H1 (cell line): ENCODE measurements at regions not wholly inside any gene's neighbourhood (a gene's known extent, or its start where the extent isn't known, plus 50 kb on each side); places are given as distances from the start of the nearest gene placed in this dataset.

Experiments
- CTCF ChIA-PET: fragments of 300-600 bp; sonication (Branson Sonifier 250); formaldehyde crosslinking; loops from one replicate; lab custom pipeline; 2021; ENCODE audit not compliant: partially characterized antibody; lab: Charles Lee
- POLR2A ChIA-PET: fragments of 300-600 bp; sonication (Branson Sonifier 250); formaldehyde crosslinking; loops from one replicate; lab custom pipeline; 2021; ENCODE audit warnings: inconsistent platforms; ENCODE audit not compliant: partially characterized antibody; lab: Charles Lee
- DNase-seq, 2 experiments: peaks; one replicate each; pipeline versions ENCODE4 v3.0.0 to v3.0.0-alpha.2; 2010 to 2022; ENCODE audit warnings: low spot score in 2 of 2, low read depth in 1 of 2, mixed read lengths in 1 of 2
- FAIRE-seq: peaks from 2 replicates; lab custom pipeline; 2011; peaks lifted over from hg19 to GRCh38; lab: Jason Lieb, UNC
- H2AFZ ChIP-seq: 2 replicates; pipeline ENCODE4 v1.8.1; 2012; ENCODE audit warnings: low read length, inconsistent platforms
- H2AK5ac ChIP-seq: 2 replicates; pipeline ENCODE4 v1.6.1; 2013; ENCODE audit warnings: low read depth, low read length
- H2BK120ac ChIP-seq: replicated peaks from 2 replicates; pipeline ENCODE3; 2013; ENCODE audit warnings: low read depth, low read length, inconsistent platforms
- H2BK12ac ChIP-seq: 2 replicates; pipeline ENCODE4 v1.6.1; 2013; ENCODE audit warnings: low read depth, low read length
- H2BK15ac ChIP-seq: 2 replicates; pipeline ENCODE4 v1.6.1; 2013; ENCODE audit warnings: low read length
- H2BK20ac ChIP-seq: 2 replicates; pipeline ENCODE4 v1.6.1; 2013; ENCODE audit warnings: low read length
- H2BK5ac ChIP-seq: 2 replicates; pipeline ENCODE4 v1.6.1; 2013; ENCODE audit warnings: low read depth, low read length
- H3K14ac ChIP-seq: 2 replicates; pipeline ENCODE4 v1.6.1; 2013; ENCODE audit warnings: inconsistent platforms; ENCODE audit not compliant: insufficient read length
- H3K18ac ChIP-seq: 2 replicates; pipeline ENCODE4 v1.6.1; 2013; ENCODE audit warnings: low read length; ENCODE audit errors: extremely low read depth
- H3K23ac ChIP-seq: 2 replicates; pipeline ENCODE4 v1.6.1; 2013; ENCODE audit warnings: inconsistent platforms; ENCODE audit not compliant: insufficient read length
- H3K23me2 ChIP-seq: 2 replicates; pipeline ENCODE4 v1.6.1; 2013; ENCODE audit warnings: low read depth, low read length
- H3K27ac ChIP-seq: 2 replicates; pipeline ENCODE4 v1.6.1; 2011; ENCODE audit warnings: low read depth, low read length, inconsistent platforms
- H3K27me3 ChIP-seq, 4 experiments: replicated peaks in 1 of 4; 1 replicate in 1 of 4; 2 replicates in 3 of 4; pipeline versions ENCODE4 v1.6.1 to v1.8.1; 2011 to 2013; ENCODE audit warnings: low read length in 3 of 4, mild to moderate bottlenecking in 3 of 4, inconsistent platforms in 2 of 4, mixed read lengths in 2 of 4, moderate library complexity in 1 of 4; ENCODE audit not compliant: control insufficient read depth in 3 of 4, insufficient read depth in 3 of 4; ENCODE audit errors: extremely low read depth in 1 of 4
- H3K36me3 ChIP-seq, 4 experiments: 2 replicates each; pipeline versions ENCODE4 v1.6.1 to v1.8.1; 2011 to 2013; ENCODE audit warnings: mild to moderate bottlenecking in 4 of 4, low read length in 3 of 4, moderate library complexity in 2 of 4, control low read depth in 1 of 4, inconsistent platforms in 1 of 4; ENCODE audit not compliant: insufficient read depth in 4 of 4, control insufficient read depth in 2 of 4
- H3K4ac ChIP-seq: replicated peaks from 2 replicates; pipeline ENCODE3; 2013; ENCODE audit warnings: low read length, low read depth, mixed read lengths, inconsistent platforms; ENCODE audit not compliant: insufficient read length
- H3K4me1 ChIP-seq, 4 experiments: replicated peaks in 1 of 4; 1 replicate in 1 of 4; 2 replicates in 3 of 4; pipeline versions ENCODE4 v1.6.1 to v1.8.1; 2011 to 2013; ENCODE audit warnings: low read length in 3 of 4, inconsistent platforms in 2 of 4, mixed read lengths in 1 of 4; ENCODE audit not compliant: insufficient read depth in 4 of 4, control insufficient read depth in 3 of 4
- H3K4me2 ChIP-seq, 2 experiments: 2 replicates each; pipeline versions ENCODE4 v1.6.1 to v1.8.1; 2011 to 2013; ENCODE audit warnings: low read depth in 2 of 2, low read length in 2 of 2, control low read depth in 1 of 2, inconsistent platforms in 1 of 2, mild to moderate bottlenecking in 1 of 2; ENCODE audit not compliant: insufficient read depth in 1 of 2
- H3K4me3 ChIP-seq, 4 experiments: fragments of 200-600, 300-600 bp in 1 of 4; sonication (generic), shearing (Covaris generic), sonication (Bioruptor Twin) in 1 of 4; 2 replicates each; pipeline versions ENCODE4 v1.5.1 to v1.8.1; 2011 to 2016; ENCODE audit warnings: low read length in 4 of 4, low read depth in 3 of 4, control low read depth in 2 of 4, inconsistent platforms in 2 of 4, mild to moderate bottlenecking in 2 of 4, mixed read lengths in 1 of 4, moderate library complexity in 1 of 4; ENCODE audit not compliant: insufficient read depth in 2 of 4; ENCODE audit errors: extremely low read depth in 1 of 4
- H3K56ac ChIP-seq: replicated peaks from 2 replicates; pipeline ENCODE3; 2013; ENCODE audit warnings: low read depth, mild to moderate bottlenecking, mixed read lengths, low read length, inconsistent platforms; ENCODE audit not compliant: insufficient read length
- H3K79me1 ChIP-seq: 2 replicates; pipeline ENCODE4 v1.6.1; 2013; ENCODE audit warnings: low read depth, low read length, control low read depth
- H3K79me2 ChIP-seq, 2 experiments: 2 replicates each; pipeline versions ENCODE4 v1.6.1 to v1.8.1; 2012 to 2013; ENCODE audit warnings: low read length in 2 of 2, mild to moderate bottlenecking in 2 of 2, inconsistent platforms in 1 of 2; ENCODE audit not compliant: insufficient read depth in 2 of 2, control insufficient read depth in 1 of 2
- H3K9ac ChIP-seq, 4 experiments: replicated peaks in 1 of 4; 1 replicate in 1 of 4; 2 replicates in 3 of 4; pipeline versions ENCODE4 v1.6.1 to v1.8.1; 2011 to 2013; ENCODE audit warnings: low read depth in 3 of 4, low read length in 3 of 4, control low read depth in 2 of 4, mild to moderate bottlenecking in 2 of 4, moderate library complexity in 2 of 4, inconsistent platforms in 1 of 4; ENCODE audit errors: extremely low read depth in 1 of 4
- H3K9me3 ChIP-seq, 2 experiments: 2 replicates each; pipeline versions ENCODE4 v1.6.1 to v1.8.1; 2012 to 2013; ENCODE audit warnings: mild to moderate bottlenecking in 2 of 2, moderate library complexity in 2 of 2, control low read depth in 1 of 2, inconsistent platforms in 1 of 2, low read depth in 1 of 2, low read length in 1 of 2, mixed read lengths in 1 of 2; ENCODE audit not compliant: insufficient read depth in 2 of 2
- H4K20me1 ChIP-seq, 2 experiments: replicated peaks in 1 of 2; 2 replicates each; pipeline versions ENCODE3 to v1.8.1; 2011 to 2013; ENCODE audit warnings: inconsistent platforms in 2 of 2, low read length in 2 of 2, mild to moderate bottlenecking in 1 of 2; ENCODE audit not compliant: insufficient read depth in 2 of 2, control insufficient read depth in 1 of 2
- H4K5ac ChIP-seq: 2 replicates; pipeline ENCODE4 v1.6.1; 2013; ENCODE audit warnings: low read length, low read depth, mixed read lengths, inconsistent platforms; ENCODE audit not compliant: insufficient read length
- H4K8ac ChIP-seq: 2 replicates; pipeline ENCODE4 v1.8.0; 2013; ENCODE audit warnings: mild to moderate bottlenecking, moderate library complexity, low read length, inconsistent platforms; ENCODE audit not compliant: insufficient read depth; ENCODE audit errors: extremely low read depth
- H4K91ac ChIP-seq: replicated peaks from 2 replicates; pipeline ENCODE3; 2013; ENCODE audit warnings: low read length, mixed read lengths, inconsistent platforms; ENCODE audit not compliant: insufficient read length
- BACH1 ChIP-seq: IDR thresholded peaks from 2 replicates; pipeline ENCODE4 v1.6.1; 2012; ENCODE audit warnings: low read length, improper control_type of control experiment
- CBX8 ChIP-seq: fragments of 300-800, 300-1000 bp; sonication (generic); IDR thresholded peaks from 2 replicates; pipeline ENCODE4 v1.7.1; 2016; ENCODE audit warnings: low read depth, low read length, borderline replicate concordance
- GABPA ChIP-seq: IDR thresholded peaks from 2 replicates; pipeline ENCODE4 v1.6.1; 2011; ENCODE audit warnings: mild to moderate bottlenecking, low read length, moderate library complexity, borderline replicate concordance; ENCODE audit not compliant: insufficient read depth
- MAFK ChIP-seq: IDR thresholded peaks from 2 replicates; pipeline ENCODE4 v1.6.1; 2012; ENCODE audit warnings: low read depth, mild to moderate bottlenecking, improper control_type of control experiment, low read length
- POLR2A ChIP-seq, 2 experiments: IDR thresholded peaks; 1 replicate in 1 of 2; 2 replicates in 1 of 2; pipeline ENCODE4 v1.6.1; 2011; ENCODE audit warnings: low read depth in 2 of 2, low read length in 2 of 2, mild to moderate bottlenecking in 2 of 2; ENCODE audit errors: control extremely low read depth in 1 of 2
- RAD21 ChIP-seq, 2 experiments: IDR thresholded peaks in 1 of 2; conservative IDR thresholded peaks in 1 of 2; 2 replicates each; pipeline ENCODE4 v1.6.1; 2011; ENCODE audit warnings: low read depth in 2 of 2, low read length in 2 of 2, improper control_type of control experiment in 1 of 2, inconsistent platforms in 1 of 2, mild to moderate bottlenecking in 1 of 2, moderate library complexity in 1 of 2
- RXRA ChIP-seq: IDR thresholded peaks from 2 replicates; pipeline ENCODE4 v1.6.1; 2011; ENCODE audit warnings: low read depth, mild to moderate bottlenecking, low read length, moderate library complexity; ENCODE audit not compliant: insufficient read depth
- YY1 ChIP-seq: IDR thresholded peaks from 2 replicates; pipeline ENCODE4 v1.6.1; 2011; ENCODE audit warnings: low read depth, mild to moderate bottlenecking, low read length
- ZNF274 ChIP-seq: IDR thresholded peaks from 2 replicates; pipeline ENCODE4 v1.7.0; 2012; ENCODE audit warnings: low read length, borderline replicate concordance; ENCODE audit errors: extremely low read depth
- WGBS, 2 experiments: shearing (Covaris generic) in 1 of 2; methylation state at CpG; one replicate each; pipeline versions ENCODE4 v1.1.6 to v1.1.7; 2013 to 2015; ENCODE audit warnings: low lambda C conversion rate in 2 of 2, mixed read lengths in 2 of 2, inconsistent platforms in 1 of 2, low coverage in 1 of 2, missing lambda C conversion rate in 1 of 2; ENCODE audit not compliant: insufficient replicate concordance in 2 of 2, insufficient coverage in 1 of 2, insufficient read length in 1 of 2; ENCODE audit errors: extremely low coverage in 1 of 2, missing lambda C conversion rate in 1 of 2; 5-methylcytosine and 5-hydroxymethylcytosine counted together
- TF ChIP-seq, protein P1 (sequence below): IDR thresholded peaks from 2 replicates; pipeline ENCODE4 v1.6.1; 2012; ENCODE audit warnings: low read length, inconsistent platforms
- TF ChIP-seq, protein P2 (sequence below), 3 experiments: IDR thresholded peaks; 1 replicate in 2 of 3; 2 replicates in 1 of 3; pipeline versions ENCODE4 v1.5.1 to v1.6.1; 2011; ENCODE audit warnings: low read length in 3 of 3, mild to moderate bottlenecking in 3 of 3, inconsistent platforms in 2 of 3, low read depth in 1 of 3, moderate library complexity in 1 of 3; ENCODE audit not compliant: insufficient read depth in 1 of 3; ENCODE audit errors: control extremely low read depth in 1 of 3

DNA sequence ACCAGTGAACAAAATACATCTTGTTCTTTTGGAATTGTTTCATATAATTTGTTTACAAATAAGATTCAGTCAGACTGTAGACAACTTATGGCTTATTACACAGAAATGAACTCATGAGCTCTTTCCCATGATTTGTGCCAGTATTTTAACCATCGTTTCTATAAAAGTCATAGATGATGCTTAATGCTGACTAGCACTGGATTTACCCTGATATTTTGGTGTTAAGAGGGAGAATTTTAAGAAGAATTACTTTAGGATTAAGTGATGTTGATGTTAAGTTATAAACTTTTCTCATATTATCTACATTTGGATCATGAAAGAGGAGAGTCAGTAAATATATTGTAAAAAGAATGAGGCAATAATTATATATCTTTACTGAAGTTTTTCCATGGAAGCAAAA lies 162.7 kb downstream of the POSTN start:
- H2BK15ac ChIP-seq: no peak overlapping the region
- no peak overlapping the region for H2AK5ac ChIP-seq
- H3K23me2 ChIP-seq: no peaks in the 10 kb centered on the region
- FAIRE-seq: no peak
- no peak overlapping the region for H3K4me3 ChIP-seq
- H4K91ac ChIP-seq: no peak overlapping the region
- H4K8ac ChIP-seq: no peak overlapping the region
- no peak for DNase-seq
- no peak overlapping the region for H3K18ac ChIP-seq
- H2BK120ac ChIP-seq: no peak overlapping the region
- no peak overlapping the region for H2BK20ac ChIP-seq
- no peaks in the 10 kb centered on the region for H3K79me1 ChIP-seq
- H4K20me1 ChIP-seq: no peaks in the 10 kb centered on the region
- H2BK12ac ChIP-seq: no peak overlapping the region
- H3K27ac ChIP-seq: no peak overlapping the region
- no peak overlapping the region for H4K5ac ChIP-seq
- no peak overlapping the region for H2AFZ ChIP-seq
- H3K27me3 ChIP-seq: peaks cover 0 to 2% (median 0%) of the 10 kb centered on the region in 4 experiments; a peak in 1 of 7 replicates
- no peaks in the 10 kb centered on the region for H3K36me3 ChIP-seq
- H3K23ac ChIP-seq: no peak overlapping the region
- WGBS, 2 experiments: 89% methylated on average over 1 of the region's 1 CpG; no CpG with 5 or more reads in 1 of the 2 experiments
- no peak overlapping the region for H2BK5ac ChIP-seq
- H3K4me2 ChIP-seq: no peak overlapping the region
- H3K56ac ChIP-seq: no peak overlapping the region
- no peak overlapping the region for H3K14ac ChIP-seq
- ChIA-PET POLR2A (no interaction called here), CTCF (no interaction called here)
- no peak overlapping the region for H3K4ac ChIP-seq
- H3K4me1 ChIP-seq: no peaks in the 10 kb centered on the region
- no peaks in the 10 kb centered on the region for H3K9me3 ChIP-seq
- H3K79me2 ChIP-seq: no peaks in the 10 kb centered on the region
- H3K9ac ChIP-seq: no peak overlapping the region
- TF ChIP-seq YY1 (no peak), CBX8 (no peak), RXRA (no peak), BACH1 (no peak), GABPA (no peak), ZNF274 (no peak), RAD21 (IDR thresholded peaks at IDR 0.05 in 1 of 2, conservative IDR thresholded peaks at IDR 0.05 in 1 of 2; ENCODE audit: low read depth in 2 of 2, low read length in 2 of 2) (no peak), MAFK (no peak), POLR2A (IDR thresholded peaks at IDR 0.05; ENCODE audit: control extremely low read depth in 1 of 2, low read depth in 2 of 2, low read length in 2 of 2) (no peak)
- TF ChIP-seq, protein P1, sequence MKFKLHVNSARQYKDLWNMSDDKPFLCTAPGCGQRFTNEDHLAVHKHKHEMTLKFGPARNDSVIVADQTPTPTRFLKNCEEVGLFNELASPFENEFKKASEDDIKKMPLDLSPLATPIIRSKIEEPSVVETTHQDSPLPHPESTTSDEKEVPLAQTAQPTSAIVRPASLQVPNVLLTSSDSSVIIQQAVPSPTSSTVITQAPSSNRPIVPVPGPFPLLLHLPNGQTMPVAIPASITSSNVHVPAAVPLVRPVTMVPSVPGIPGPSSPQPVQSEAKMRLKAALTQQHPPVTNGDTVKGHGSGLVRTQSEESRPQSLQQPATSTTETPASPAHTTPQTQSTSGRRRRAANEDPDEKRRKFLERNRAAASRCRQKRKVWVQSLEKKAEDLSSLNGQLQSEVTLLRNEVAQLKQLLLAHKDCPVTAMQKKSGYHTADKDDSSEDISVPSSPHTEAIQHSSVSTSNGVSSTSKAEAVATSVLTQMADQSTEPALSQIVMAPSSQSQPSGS: no peak
- TF ChIP-seq, protein P2, sequence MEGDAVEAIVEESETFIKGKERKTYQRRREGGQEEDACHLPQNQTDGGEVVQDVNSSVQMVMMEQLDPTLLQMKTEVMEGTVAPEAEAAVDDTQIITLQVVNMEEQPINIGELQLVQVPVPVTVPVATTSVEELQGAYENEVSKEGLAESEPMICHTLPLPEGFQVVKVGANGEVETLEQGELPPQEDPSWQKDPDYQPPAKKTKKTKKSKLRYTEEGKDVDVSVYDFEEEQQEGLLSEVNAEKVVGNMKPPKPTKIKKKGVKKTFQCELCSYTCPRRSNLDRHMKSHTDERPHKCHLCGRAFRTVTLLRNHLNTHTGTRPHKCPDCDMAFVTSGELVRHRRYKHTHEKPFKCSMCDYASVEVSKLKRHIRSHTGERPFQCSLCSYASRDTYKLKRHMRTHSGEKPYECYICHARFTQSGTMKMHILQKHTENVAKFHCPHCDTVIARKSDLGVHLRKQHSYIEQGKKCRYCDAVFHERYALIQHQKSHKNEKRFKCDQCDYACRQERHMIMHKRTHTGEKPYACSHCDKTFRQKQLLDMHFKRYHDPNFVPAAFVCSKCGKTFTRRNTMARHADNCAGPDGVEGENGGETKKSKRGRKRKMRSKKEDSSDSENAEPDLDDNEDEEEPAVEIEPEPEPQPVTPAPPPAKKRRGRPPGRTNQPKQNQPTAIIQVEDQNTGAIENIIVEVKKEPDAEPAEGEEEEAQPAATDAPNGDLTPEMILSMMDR (IDR thresholded peaks at IDR 0.05; ENCODE audit: control extremely low read depth in 1 of 3, insufficient read depth in 1 of 3, low read depth in 1 of 3, low read length in 3 of 3): no peak
